Keratinocyte (primary cell): ENCODE measurements at regions not wholly inside any gene's neighbourhood (a gene's known extent, or its start where the extent isn't known, plus 50 kb on each side); places are given as distances from the start of the nearest gene placed in this dataset.

ENCODE experiments used
- DNase-seq: peaks from one replicate; pipeline ENCODE4 v3.0.0-alpha.2; 2011; ENCODE audit warnings: low read depth, missing footprints, low spot score
- FAIRE-seq: peaks from 2 replicates; lab custom pipeline; 2011; peaks lifted over from hg19 to GRCh38; lab: Jason Lieb, UNC
- H2AFZ ChIP-seq: 2 replicates; pipeline ENCODE4 v1.6.0; 2012; ENCODE audit warnings: low read length, control low read depth, inconsistent platforms; ENCODE audit not compliant: control insufficient read depth
- H3K27ac ChIP-seq: 2 replicates; pipeline ENCODE4 v1.5.1; 2011; ENCODE audit warnings: low read length; ENCODE audit not compliant: control insufficient read depth, insufficient read depth
- H3K27me3 ChIP-seq: 3 replicates; pipeline ENCODE4 v1.6.0; 2011; ENCODE audit warnings: low read length; ENCODE audit not compliant: control insufficient read depth, insufficient read depth; ENCODE audit errors: extremely low read depth
- H3K36me3 ChIP-seq, 2 experiments: 2 replicates in 1 of 2; 3 replicates in 1 of 2; pipeline ENCODE4 v1.5.1; 2011; ENCODE audit warnings: low read length in 2 of 2, mild to moderate bottlenecking in 1 of 2; ENCODE audit not compliant: control insufficient read depth in 2 of 2, insufficient read depth in 2 of 2; ENCODE audit errors: extremely low read depth in 1 of 2
- H3K4me1 ChIP-seq: 3 replicates; pipeline ENCODE4 v1.5.1; 2011; ENCODE audit warnings: low read length; ENCODE audit not compliant: control insufficient read depth, insufficient read depth; ENCODE audit errors: extremely low read depth
- H3K4me2 ChIP-seq: 3 replicates; pipeline ENCODE4 v1.6.0; 2011; ENCODE audit warnings: low read depth, low read length; ENCODE audit not compliant: control insufficient read depth, insufficient read depth; ENCODE audit errors: extremely low read depth
- H3K4me3 ChIP-seq, 3 experiments: fragments of 200-600 bp in 1 of 3; sonication (generic) in 1 of 3; 2 replicates in 2 of 3; 3 replicates in 1 of 3; pipeline ENCODE4 v1.5.1; 2011 to 2016; ENCODE audit warnings: low read length in 3 of 3, mild to moderate bottlenecking in 3 of 3, control low read depth in 2 of 3, inconsistent platforms in 1 of 3, low read depth in 1 of 3, mixed read lengths in 1 of 3, mixed run types in 1 of 3, moderate library complexity in 1 of 3; ENCODE audit not compliant: control insufficient read depth in 2 of 3, insufficient read depth in 2 of 3; ENCODE audit errors: extremely low read depth in 1 of 3
- H3K79me2 ChIP-seq: 2 replicates; pipeline ENCODE4 v1.6.0; 2012; ENCODE audit warnings: low read length; ENCODE audit not compliant: control insufficient read depth, insufficient read depth
- H3K9ac ChIP-seq: 3 replicates; pipeline ENCODE4 v1.6.0; 2011; ENCODE audit warnings: low read length; ENCODE audit not compliant: control insufficient read depth, insufficient read depth; ENCODE audit errors: extremely low read depth
- H3K9me1 ChIP-seq: 3 replicates; pipeline ENCODE4 v1.6.0; 2011; ENCODE audit warnings: low read length; ENCODE audit not compliant: control insufficient read depth, insufficient read depth; ENCODE audit errors: extremely low read depth
- H3K9me3 ChIP-seq: 2 replicates; pipeline ENCODE4 v1.5.1; 2012; ENCODE audit warnings: low read depth, low read length; ENCODE audit not compliant: control insufficient read depth
- H4K20me1 ChIP-seq: 3 replicates; pipeline ENCODE4 v1.6.0; 2011; ENCODE audit warnings: low read length; ENCODE audit not compliant: control insufficient read depth, insufficient read depth; ENCODE audit errors: extremely low read depth
- EZH2 ChIP-seq: IDR thresholded peaks from one replicate; pipeline ENCODE4 v1.6.1; 2012; ENCODE audit warnings: inconsistent platforms, mild to moderate bottlenecking, low read length, moderate library complexity
- dilution Hi-C: fragments of 300-500 bp; cut with MboI; formaldehyde crosslinking; loops from one replicate; pipeline ENCODE4 v1.7.0; 2020; ENCODE audit warnings: low sequenced_read_pairs; ENCODE audit not compliant: extremely low pct_ligation_motif_present
- TF ChIP-seq, protein P1 (sequence below), 3 experiments: IDR thresholded peaks in 1 of 3; conservative IDR thresholded peaks in 1 of 3; optimal IDR thresholded peaks in 1 of 3; 2 replicates in 2 of 3; 3 replicates in 1 of 3; pipeline versions ENCODE3 to v1.5.1; 2011; ENCODE audit warnings: low read length in 3 of 3, mild to moderate bottlenecking in 3 of 3, moderate library complexity in 2 of 3, control low read depth in 1 of 3, inconsistent platforms in 1 of 3; ENCODE audit not compliant: insufficient read depth in 2 of 3; ENCODE audit errors: extremely low read depth in 1 of 3

DNA sequence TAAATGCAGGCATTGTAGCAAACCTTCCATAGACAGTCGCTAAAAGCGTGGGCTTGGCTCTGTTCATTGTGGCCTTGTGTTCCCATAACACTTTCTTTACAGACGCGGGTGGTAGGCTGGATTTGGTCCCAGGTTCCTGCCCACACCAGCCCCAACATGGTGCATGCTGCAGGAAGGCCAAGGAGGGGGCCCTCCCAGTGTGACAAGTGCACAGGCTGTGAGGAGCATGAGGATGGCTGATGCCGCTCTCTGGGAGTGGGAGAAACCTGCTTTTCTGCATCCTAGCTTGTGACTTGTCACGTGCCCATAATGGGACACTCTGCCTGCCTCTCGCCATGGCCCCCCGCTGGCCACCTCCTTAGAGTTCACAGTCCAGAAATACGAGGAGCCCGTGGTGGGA, 161.8 kb upstream of the B3GAT1 start:
- H3K9me1 ChIP-seq = no peaks in the 10 kb centered on the region
- dilution Hi-C loops = no loop called here
- no peaks in the 10 kb centered on the region for H3K9me3 ChIP-seq
- H3K27me3 ChIP-seq = no peaks in the 10 kb centered on the region
- no peaks in the 10 kb centered on the region for H3K36me3 ChIP-seq
- no peak overlapping the region for H3K4me2 ChIP-seq
- no peak overlapping the region for H2AFZ ChIP-seq
- H3K27ac ChIP-seq = no peak overlapping the region
- no peak for FAIRE-seq
- DNase-seq = no peak
- no peak overlapping the region for H3K4me3 ChIP-seq
- TF ChIP-seq, protein P1, sequence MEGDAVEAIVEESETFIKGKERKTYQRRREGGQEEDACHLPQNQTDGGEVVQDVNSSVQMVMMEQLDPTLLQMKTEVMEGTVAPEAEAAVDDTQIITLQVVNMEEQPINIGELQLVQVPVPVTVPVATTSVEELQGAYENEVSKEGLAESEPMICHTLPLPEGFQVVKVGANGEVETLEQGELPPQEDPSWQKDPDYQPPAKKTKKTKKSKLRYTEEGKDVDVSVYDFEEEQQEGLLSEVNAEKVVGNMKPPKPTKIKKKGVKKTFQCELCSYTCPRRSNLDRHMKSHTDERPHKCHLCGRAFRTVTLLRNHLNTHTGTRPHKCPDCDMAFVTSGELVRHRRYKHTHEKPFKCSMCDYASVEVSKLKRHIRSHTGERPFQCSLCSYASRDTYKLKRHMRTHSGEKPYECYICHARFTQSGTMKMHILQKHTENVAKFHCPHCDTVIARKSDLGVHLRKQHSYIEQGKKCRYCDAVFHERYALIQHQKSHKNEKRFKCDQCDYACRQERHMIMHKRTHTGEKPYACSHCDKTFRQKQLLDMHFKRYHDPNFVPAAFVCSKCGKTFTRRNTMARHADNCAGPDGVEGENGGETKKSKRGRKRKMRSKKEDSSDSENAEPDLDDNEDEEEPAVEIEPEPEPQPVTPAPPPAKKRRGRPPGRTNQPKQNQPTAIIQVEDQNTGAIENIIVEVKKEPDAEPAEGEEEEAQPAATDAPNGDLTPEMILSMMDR (optimal IDR thresholded peaks at IDR 0.05 in 1 of 3, IDR thresholded peaks at IDR 0.05 in 1 of 3, conservative IDR thresholded peaks at IDR 0.05 in 1 of 3; ENCODE audit: extremely low read depth in 1 of 3, insufficient read depth in 2 of 3, low read length in 3 of 3) = no peak
- TF ChIP-seq EZH2 = no peak
- H4K20me1 ChIP-seq = no peaks in the 10 kb centered on the region
- no peaks in the 10 kb centered on the region for H3K79me2 ChIP-seq
- H3K4me1 ChIP-seq = no peaks in the 10 kb centered on the region
- H3K9ac ChIP-seq = no peak overlapping the region

DNA sequence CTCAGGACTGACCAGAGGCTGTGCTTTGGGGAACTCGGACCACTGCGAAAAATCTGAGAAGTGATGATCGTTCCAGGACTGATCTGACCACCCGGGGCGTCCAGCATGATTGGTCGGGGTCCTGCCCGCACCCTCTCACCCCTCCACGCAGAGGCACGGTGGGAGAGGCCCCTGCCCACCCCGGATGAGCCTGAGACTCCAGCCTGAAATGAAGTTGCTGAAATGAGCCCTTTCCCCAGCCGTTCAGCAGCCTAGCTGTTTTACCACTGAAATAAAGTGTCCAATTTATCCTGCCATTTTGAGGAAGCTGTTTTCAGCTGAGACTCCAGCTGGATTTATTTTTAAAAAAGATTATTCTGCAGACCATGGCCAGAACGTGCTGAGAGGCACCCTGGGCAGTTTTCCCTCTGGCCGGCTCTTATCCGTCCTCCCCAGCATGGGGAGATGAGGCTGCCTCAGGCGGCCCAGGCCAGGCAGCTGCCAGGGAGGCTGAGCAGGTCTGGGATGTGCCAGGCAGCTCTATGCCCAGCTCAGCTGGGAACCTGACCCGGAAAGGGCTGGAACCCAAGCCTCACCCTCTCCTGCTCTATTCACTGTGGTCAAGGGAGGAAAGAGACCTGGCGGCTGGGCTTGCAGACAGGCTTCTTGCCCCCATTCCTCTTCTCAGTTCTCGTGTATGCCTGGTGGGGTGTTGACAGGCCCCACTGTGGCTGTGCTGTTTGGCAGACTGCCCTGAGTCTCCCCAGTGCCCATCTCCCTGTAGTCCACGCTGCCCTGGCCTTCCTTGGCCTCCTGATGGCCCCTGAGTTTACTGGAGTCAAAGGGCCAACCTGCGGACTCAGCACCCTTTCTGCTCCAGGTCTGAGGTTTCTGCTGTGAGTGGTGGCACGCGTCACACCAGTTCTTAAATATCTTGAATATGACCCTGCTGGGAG, 161.0 kb upstream of the B3GAT1 start:
- no peak overlapping the region for H2AFZ ChIP-seq
- no peaks in the 10 kb centered on the region for H3K9me1 ChIP-seq
- H3K4me1 ChIP-seq = no peaks in the 10 kb centered on the region
- TF ChIP-seq, protein P1 (optimal IDR thresholded peaks at IDR 0.05 in 1 of 3, IDR thresholded peaks at IDR 0.05 in 1 of 3, conservative IDR thresholded peaks at IDR 0.05 in 1 of 3; ENCODE audit: extremely low read depth in 1 of 3, insufficient read depth in 2 of 3, low read length in 3 of 3) = no peak
- no peak for TF ChIP-seq EZH2
- no peak overlapping the region for H3K27ac ChIP-seq
- no peak overlapping the region for H3K4me2 ChIP-seq
- H3K4me3 ChIP-seq = no peak overlapping the region
- no peak for DNase-seq
- H3K27me3 ChIP-seq = no peaks in the 10 kb centered on the region
- H4K20me1 ChIP-seq = no peaks in the 10 kb centered on the region
- no peak for FAIRE-seq
- dilution Hi-C loops = no loop called here
- H3K79me2 ChIP-seq = no peaks in the 10 kb centered on the region
- H3K9ac ChIP-seq = no peak overlapping the region
- H3K36me3 ChIP-seq = no peaks in the 10 kb centered on the region
- no peaks in the 10 kb centered on the region for H3K9me3 ChIP-seq
